GM19035 (cell line): ENCODE measurements at regions not wholly inside any gene's neighbourhood (a gene's known extent, or its start where the extent isn't known, plus 50 kb on each side); places are given as distances from the start of the nearest gene placed in this dataset.

ENCODE experiments used
- ATAC-seq: cut with Tn5 transposase; IDR thresholded peaks from one replicate; pipeline ENCODE4 v1.9.1; 2021; ENCODE audit not compliant: unreplicated experiment

- no peak for ATAC-seq
Measured at GRCh38 chr19:16000024-16000663, 51.3 kb downstream of the OR10H4 start.

DNA sequence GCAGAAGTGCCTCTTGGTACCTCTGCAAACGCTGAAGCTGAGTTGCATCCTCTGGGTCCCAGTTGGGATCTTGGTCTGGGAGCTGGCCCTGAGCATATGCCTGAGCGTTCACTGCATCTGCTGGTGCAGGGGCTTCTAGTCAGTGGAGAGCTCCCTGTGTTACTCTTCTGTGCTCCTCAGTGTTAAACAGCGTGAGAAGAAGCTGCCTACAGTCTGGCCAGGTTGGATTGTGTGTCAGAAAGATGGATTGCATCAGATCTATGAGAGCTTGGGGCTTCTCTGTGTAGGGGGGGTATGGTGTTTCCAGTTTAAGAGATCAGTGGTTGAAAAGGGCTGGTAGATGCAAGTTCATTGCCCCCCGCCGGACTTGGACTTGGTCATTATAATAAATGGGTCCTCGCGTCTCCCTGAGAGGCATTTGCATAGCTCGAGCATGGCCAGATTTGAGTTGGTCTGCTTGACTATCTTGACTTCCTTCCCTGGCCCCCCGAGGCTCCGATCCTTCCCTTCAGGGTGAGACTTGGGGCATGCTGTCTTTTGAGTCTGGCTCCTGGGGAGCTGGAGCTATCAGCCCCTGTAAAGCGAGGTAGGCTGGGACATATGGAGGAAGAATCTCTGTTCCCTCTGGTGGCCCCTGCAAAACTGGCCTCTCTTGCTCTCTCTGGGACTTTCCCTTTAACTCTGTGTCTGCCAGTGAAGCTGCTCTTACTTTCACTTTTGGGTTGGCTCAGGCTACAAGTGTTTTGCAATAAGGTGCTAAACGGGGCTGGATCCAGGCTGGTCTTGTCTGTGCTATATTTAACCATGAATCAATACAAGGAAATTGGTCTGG is 52.9 kb downstream of the OR10H4 start:
- ATAC-seq, result peak; percentile 71

DNA sequence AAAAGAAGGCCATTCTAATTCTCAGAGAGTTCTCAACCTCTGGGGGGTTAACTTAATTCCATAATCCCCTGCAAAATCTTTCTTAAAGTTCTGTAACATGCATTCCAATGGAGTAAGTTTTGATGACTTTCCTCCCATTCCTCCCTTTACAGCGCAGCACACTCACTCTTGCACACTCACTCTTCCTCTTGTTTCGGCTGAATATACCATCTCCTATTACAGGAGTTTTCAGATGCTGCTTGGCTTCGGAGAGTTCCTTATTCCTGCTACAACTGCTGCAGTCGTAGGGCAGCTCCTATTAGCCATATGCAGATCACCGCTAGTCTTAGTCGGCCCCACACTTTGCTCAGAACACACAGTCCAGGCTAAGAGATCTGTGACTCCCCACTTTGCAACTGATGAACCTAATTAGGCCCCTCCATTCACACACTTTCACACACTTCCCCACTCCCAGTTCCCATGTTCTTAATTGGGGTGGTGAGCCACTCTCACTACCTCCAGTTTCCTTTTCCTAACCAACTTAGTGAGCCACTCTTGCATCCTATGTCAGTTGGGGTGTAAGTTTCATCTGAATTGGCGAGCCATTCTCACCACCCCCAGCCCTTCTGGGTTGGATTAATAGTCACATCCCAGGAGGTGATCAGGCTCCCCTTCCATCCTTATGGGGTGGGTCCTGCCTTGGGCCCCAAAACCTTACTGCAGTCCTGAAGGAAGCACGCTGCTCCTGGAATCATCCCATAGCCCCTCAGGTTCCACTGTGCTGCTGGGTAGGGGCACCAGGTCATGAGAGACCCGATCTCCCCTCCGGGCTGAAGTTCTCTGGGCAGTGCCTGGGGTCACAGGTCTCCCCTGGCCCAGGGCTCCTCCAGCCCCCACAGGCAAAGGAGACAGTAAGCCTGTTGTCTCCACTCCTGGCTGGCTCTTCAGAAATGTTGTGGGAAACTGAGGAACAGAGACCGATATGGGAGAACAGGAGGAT is 53.9 kb downstream of the OR10H4 start:
- ATAC-seq, result no peak

DNA sequence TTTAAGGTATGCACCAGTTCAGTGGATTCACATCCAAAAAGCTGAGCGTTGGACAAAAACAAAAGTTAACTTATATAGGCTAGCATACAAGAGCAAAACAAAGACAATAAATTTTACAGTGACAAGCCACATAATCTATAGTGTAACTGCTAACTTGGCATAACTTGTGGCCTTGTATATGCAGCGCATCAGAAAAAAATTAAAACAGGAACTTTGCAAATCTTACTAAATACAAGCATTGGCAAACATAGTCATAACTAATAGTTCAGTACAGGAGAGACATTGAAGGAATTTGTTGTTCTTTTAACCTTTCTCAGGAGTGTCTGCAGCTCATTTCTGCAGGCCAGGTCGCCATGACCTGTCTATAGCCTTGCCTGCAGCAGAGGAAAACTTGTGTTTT is 54.6 kb downstream of the OR10H4 start:
- no peak for ATAC-seq

DNA sequence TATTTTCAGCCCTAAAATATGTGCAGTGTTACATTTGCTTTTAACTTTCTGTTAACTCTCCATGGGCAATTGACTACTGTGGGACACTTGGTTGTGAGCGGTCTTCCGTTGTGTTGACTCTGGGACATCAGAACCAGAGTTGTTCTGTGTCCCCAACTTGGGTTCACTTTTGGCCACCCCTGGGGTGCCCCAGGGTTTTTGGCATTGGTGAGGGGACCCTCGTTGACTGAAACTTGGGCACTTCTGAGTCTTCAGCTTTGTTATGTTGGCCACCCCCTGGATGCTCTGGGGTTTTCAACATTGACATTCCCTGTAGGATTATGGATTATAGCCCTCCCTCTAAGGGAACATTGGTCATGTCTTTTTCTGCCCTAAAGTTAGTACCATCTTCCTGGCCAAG is 57.1 kb downstream of the OR10H4 start:
- ATAC-seq, result no peak

- no peak for ATAC-seq
Measured at GRCh38 chr19:16012552-16012951, 63.7 kb upstream of the TPM4 start.

DNA sequence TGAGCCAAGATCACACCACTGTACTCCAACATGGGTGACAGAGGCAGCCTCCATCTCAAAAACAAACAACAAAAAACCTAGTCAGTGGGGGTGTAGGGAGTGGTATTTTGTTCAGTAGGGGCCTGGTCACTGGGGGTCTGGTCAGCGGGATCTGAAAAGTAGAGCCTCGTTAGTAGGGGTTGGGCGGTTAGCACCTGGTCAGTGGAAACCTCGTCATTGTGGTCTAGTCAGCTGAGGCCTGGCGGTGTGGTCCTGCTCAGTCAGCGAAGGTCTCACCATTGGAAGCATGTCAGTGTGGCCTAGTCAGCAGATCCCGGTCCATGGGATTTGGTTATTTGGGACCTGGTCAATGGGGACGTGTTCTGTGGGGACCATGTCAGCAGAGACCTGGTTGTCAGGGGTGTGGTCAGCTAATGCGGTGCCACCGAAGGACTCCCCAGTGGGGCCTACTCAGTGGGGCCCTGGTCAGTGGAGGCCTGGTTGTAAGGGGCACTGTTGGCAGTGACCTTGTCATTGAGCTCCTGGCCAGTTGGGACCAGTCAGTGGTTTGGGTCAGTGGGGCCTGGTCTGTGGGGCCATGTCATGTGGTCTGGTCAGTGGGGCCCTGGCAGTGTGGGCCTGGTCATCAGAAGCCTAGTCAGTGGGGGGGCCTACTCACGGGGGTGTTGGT is 63.0 kb upstream of the TPM4 start:
- ATAC-seq, result no peak

- ATAC-seq, result no peak
Measured at GRCh38 chr19:16013851-16014840, 62.1 kb upstream of the TPM4 start.

DNA sequence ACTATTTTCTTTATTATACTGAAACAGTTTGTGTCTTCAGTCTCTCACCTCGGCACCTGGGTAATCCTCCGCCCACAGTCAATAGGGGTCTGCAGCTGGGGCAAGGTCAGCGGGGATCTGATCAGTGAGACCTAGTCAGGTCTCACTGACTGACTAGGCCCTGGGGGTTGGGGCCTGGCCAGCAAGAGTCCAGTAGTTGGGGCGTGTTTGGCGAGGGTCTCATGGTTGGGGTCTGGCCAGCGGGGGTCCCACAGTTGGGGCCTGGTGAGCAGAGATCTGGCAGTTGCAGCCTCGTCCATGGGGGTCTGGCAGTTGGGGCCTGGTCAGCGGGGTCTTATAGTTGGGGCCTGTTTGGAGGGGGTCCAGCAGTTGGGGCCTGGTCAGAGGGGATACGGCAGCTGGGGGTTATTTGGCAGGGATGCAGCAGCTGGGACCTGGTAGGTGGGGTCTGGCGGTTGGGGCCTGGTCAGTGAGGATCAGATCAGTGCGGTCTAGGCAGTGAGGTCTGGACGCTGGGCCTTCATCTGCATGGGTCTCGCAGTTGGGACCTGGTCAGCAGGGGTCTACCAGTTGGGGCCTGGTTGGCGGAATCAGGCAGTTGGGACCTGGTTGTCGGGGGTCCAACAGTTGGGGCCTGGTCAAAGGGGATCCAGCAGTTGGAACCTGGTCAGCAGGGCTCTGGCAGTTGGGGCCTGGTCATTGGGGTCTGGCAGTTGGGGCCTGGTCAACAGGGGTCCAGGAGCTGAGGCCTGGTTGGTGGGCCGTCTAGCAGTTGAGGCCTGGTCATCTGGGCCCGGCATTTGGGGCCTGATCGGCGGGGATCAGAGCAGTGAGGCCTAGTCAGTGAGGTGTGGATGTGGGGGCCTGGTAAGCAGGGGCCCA is 61.1 kb upstream of the TPM4 start:
- ATAC-seq, result no peak

- no peak for ATAC-seq
Measured at GRCh38 chr19:16015805-16016173, 60.5 kb upstream of the TPM4 start.

GRCh38 chr19:16016226-16017137 is 59.8 kb upstream of the TPM4 start:
- ATAC-seq, result no peak

DNA sequence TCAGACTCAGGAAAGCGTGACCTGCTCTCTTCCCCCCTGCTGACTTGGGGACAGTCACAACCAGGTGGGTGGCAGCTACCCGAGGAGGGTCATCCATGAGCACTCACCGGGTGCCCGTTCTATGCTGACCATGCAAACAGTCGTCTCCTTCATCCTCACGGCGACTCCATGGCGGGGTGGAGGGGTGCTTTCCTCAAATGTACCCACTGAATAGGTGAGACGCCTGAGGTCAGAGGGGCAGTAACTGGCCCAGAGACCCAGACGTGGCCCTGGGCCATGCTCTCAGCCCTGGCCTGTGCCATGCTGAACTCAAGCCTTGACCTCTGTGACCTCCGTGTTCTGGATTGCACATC is 59.2 kb upstream of the TPM4 start:
- ATAC-seq, result no peak

DNA sequence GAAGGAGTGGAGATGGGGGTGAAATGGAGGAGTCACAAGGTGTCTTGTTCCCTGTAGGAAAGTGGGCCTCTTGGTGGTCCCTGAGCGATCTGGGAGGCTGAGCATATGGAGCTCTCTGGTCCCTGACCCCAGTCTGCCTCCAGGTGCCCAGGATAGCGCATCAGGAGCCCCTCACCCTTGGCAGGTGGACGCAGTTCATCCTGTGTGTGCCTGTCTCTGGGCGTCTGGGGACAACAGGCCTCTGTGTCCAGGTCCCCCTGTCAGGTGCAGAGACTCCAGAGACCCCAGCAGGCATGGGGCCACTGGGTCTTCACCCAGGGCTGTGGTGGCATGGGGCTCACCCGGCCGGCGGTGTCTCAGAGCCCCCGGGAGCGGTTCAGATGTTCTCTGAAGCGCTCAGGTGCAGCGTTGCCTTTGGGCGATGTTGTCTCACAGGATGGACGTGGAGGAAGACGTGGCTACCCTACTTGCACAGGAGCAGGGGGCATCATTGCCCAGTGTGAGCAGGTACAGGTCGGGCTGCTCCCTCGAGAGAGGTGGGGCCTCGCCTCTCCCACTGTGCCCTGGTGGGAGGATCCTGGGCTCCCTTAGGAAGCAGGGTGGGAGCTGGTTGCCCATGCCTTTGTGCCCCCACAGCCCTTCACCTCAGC is 58.1 kb upstream of the TPM4 start:
- ATAC-seq, result no peak

DNA sequence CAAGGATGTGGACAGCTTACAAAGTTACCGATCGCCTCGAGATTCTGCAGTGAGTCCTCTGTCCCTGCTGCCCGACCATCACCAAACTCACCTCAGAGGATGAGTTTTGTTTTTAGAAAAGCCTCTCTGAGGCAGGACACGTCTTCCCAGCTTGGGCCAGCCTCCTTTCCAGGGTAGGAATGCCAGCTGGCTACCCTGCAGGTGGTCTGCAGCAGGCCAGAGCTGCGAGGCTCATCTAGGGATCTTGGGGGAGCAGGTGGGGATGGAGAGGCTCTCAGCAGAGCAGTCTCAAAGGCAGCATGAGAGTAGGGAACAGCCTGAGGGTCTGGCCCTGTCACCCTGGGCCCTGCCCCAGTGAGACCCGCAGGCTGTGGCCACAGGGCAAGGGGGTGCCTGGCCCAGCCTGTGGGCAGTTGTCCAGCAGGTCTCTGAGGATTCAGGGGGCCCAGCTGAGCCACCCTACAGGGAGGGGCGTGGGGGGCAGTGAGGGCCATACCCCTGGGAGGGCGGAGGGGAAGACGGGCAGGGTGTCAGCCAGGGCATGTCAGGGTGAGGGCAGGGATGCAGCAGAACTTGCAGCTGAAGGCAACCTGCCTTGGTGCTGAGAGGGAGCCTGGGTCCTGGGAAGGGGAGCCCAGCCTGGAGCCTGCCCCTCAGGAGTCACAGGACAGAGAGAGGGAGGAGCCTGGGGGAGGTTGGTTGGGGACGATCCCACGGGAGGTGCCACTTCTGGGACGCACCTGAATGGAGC is 57.3 kb upstream of the TPM4 start:
- ATAC-seq, result no peak

- no peak for ATAC-seq
Measured at GRCh38 chr19:16019691-16020448, 56.4 kb upstream of the TPM4 start.

GRCh38 chr19:16021796-16022195 is 54.5 kb upstream of the TPM4 start:
- ATAC-seq, result no peak
